ENCODE measurements at regions not wholly inside any gene's neighbourhood (a gene's known extent, or its start where the extent isn't known, plus 50 kb on each side); places are given as distances from the start of the nearest gene placed in this dataset.

DNA sequence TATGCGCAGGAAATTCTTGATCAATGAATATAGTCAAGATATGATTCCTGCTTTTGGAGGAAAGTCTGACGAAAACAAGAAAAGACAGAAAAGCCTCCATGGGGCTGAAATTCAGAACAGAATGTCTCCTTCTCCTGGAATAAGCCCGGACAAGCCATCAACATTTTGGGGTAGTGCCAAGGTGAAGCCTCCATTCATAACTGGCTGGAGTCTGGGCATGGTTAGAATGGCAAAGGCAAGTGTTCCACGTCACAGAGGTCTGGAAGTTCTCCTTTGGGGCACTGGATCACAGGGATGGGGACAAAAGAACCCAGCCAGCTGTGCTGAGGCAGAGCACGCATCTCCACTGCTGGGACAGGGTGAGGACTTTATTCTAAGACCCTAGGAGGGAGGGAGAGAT, 505.7 kb downstream of the CMPK2 start (continued):
- TF ChIP-seq ASH2L (IDR thresholded peaks at IDR 0.05; ENCODE audit: low read length) = no peak
- no peak for TF ChIP-seq CHD7 (IDR thresholded peaks at IDR 0.05; ENCODE audit: insufficient replicate concordance, low read length)
- TF ChIP-seq NANOG (IDR thresholded peaks at IDR 0.05; ENCODE audit: insufficient read depth, low read depth, low read length, poor library complexity, severe bottlenecking) = no peak

All from H1 (cell line).